ENCODE measurements at regions not wholly inside any gene's neighbourhood (a gene's known extent, or its start where the extent isn't known, plus 50 kb on each side); places are given as distances from the start of the nearest gene placed in this dataset.

- TF ChIP-seq CTCF (IDR thresholded peaks at IDR 0.05; ENCODE audit: insufficient read depth, low read length, poor library complexity, severe bottlenecking) (no peak), EZH2phosphoT487 (conservative IDR thresholded peaks at IDR 0.05; ENCODE audit: low read length) (no peak)
Measured at GRCh38 chr16:9184354-9184690, 92.9 kb downstream of the HAPSTR1 start.
